ENCODE measurements at regions not wholly inside any gene's neighbourhood (a gene's known extent, or its start where the extent isn't known, plus 50 kb on each side); places are given as distances from the start of the nearest gene placed in this dataset.

DNA sequence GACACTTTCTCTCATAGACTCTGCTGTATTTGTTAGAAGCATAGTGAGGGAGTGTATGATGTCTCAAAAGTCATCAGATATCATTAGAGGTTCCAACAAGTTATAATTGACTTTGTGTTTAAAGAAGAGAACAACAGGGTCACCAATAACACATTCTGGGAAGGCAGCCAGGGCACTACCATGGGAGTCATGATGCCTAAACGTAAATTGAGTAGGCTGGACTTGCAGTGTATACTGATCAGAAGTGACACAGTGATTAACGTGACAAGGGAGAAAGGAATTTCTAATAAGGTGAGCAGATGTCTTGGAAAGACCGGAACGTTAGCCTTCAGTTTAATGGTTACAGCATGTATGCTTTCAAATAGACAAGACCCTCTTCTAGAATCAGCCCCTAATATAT lies 973.2 kb downstream of the NCAM2 start:
- Histone ChIP-seq H3K27me3 (ENCODE audit: low read length) (no peaks in the 10 kb centered on the region), H3K9me3 (ENCODE audit: insufficient read depth, low read length) (peaks cover 7% of the 10 kb centered on the region; the same call in 1 of the 2 replicates), H2AFZ (ENCODE audit: low read depth, low read length, severe bottlenecking) (no peak overlapping the region), H3K9ac (ENCODE audit: low read length) (no peak overlapping the region), H3K36me3 (ENCODE audit: low read length) (no peaks in the 10 kb centered on the region), H3K79me2 (ENCODE audit: insufficient read depth, low read length) (no peaks in the 10 kb centered on the region), H3K9me2 (replicated peaks; ENCODE audit: insufficient read depth, low read length) (no peaks in the 10 kb centered on the region), H4K20me1 (ENCODE audit: low read depth, low read length) (no peaks in the 10 kb centered on the region), H3K4me2 (ENCODE audit: low read depth, low read length, poor library complexity, severe bottlenecking) (no peak overlapping the region), H3K27ac (ENCODE audit: low read depth, low read length) (no peak overlapping the region), H3K4me3 (ENCODE audit: insufficient read depth, low read length, poor library complexity, severe bottlenecking) (no peak overlapping the region), H3F3A (ENCODE audit: insufficient read depth) (no peaks in the 10 kb centered on the region)
- TF ChIP-seq, protein P1, sequence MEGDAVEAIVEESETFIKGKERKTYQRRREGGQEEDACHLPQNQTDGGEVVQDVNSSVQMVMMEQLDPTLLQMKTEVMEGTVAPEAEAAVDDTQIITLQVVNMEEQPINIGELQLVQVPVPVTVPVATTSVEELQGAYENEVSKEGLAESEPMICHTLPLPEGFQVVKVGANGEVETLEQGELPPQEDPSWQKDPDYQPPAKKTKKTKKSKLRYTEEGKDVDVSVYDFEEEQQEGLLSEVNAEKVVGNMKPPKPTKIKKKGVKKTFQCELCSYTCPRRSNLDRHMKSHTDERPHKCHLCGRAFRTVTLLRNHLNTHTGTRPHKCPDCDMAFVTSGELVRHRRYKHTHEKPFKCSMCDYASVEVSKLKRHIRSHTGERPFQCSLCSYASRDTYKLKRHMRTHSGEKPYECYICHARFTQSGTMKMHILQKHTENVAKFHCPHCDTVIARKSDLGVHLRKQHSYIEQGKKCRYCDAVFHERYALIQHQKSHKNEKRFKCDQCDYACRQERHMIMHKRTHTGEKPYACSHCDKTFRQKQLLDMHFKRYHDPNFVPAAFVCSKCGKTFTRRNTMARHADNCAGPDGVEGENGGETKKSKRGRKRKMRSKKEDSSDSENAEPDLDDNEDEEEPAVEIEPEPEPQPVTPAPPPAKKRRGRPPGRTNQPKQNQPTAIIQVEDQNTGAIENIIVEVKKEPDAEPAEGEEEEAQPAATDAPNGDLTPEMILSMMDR (IDR thresholded peaks at IDR 0.05; ENCODE audit: insufficient read depth, low read length, poor library complexity, severe bottlenecking) = no peak

DNA sequence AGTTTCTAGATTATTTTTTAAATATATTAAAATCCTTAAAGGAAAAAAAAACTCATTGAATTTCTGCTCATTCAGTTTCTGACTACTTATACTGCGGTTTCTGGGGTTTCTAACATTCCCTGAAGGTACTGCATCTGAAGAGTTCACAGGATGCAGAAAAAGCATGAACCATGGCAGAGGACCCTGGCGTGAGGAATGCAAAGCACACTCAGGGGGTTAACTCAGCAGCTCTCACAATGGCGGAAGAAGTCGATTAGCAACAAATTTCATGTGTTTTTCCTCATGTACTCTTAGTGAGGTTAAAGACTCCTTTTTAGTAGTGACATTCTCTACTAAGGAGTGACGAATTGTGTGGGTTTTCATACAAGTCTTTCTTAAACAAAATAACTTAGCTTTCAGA lies 975.6 kb downstream of the NCAM2 start:
- no peak overlapping the region for H2AFZ ChIP-seq (ENCODE audit: low read depth, low read length, severe bottlenecking)
- TF ChIP-seq EZH2phosphoT487 (conservative IDR thresholded peaks at IDR 0.05; ENCODE audit: low read length) = no peak
- TF ChIP-seq, protein P1 (IDR thresholded peaks at IDR 0.05; ENCODE audit: insufficient read depth, low read length, poor library complexity, severe bottlenecking) = no peak
- no peaks in the 10 kb centered on the region for H3K27me3 ChIP-seq (ENCODE audit: low read length)

DNA sequence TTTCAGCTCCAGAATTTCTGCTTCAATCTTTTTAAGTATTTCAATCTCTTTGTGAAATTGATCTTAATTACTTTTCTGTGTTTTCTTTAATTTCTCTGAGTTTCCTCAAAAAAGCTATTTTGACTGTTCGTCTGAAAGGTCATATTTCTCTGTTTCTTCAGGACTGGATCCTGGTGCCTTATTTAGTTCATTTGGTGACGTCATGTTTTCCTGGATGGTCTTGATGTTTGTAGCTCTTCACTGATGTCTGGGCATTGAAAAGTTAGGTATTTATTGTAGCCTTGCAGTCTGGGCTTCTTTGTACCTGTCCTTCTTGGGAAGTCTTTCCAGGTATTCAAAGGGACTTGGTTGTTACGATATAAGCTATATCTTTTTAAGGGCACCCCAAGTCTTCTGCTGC lies 998.7 kb downstream of the NCAM2 start:
- Histone ChIP-seq H3K9me3 (ENCODE audit: insufficient read depth, low read length) (peaks cover 3% of the 10 kb centered on the region; the same call in 1 of the 2 replicates), H3K79me2 (ENCODE audit: insufficient read depth, low read length) (no peaks in the 10 kb centered on the region), H3K36me3 (ENCODE audit: low read length) (no peaks in the 10 kb centered on the region), H3K4me2 (ENCODE audit: low read depth, low read length, poor library complexity, severe bottlenecking) (no peak overlapping the region), H3K9me2 (replicated peaks; ENCODE audit: insufficient read depth, low read length) (no peaks in the 10 kb centered on the region), H3K27me3 (ENCODE audit: low read length) (no peaks in the 10 kb centered on the region), H3K4me3 (ENCODE audit: insufficient read depth, low read length, poor library complexity, severe bottlenecking) (no peak overlapping the region), H3K9ac (ENCODE audit: low read length) (no peak overlapping the region), H4K20me1 (ENCODE audit: low read depth, low read length) (no peaks in the 10 kb centered on the region), H3F3A (ENCODE audit: insufficient read depth) (no peaks in the 10 kb centered on the region), H2AFZ (ENCODE audit: low read depth, low read length, severe bottlenecking) (peak overlapping the region; percentile 25), H3K27ac (ENCODE audit: low read depth, low read length) (no peak overlapping the region)
- TF ChIP-seq, protein P1 (IDR thresholded peaks at IDR 0.05; ENCODE audit: insufficient read depth, low read length, poor library complexity, severe bottlenecking) = no peak
- TF ChIP-seq EZH2phosphoT487 (conservative IDR thresholded peaks at IDR 0.05; ENCODE audit: low read length) = no peak

More for the DNA sequence above, 975.6 kb downstream of the NCAM2 start:
- H3K9ac ChIP-seq (ENCODE audit: low read length) = no peak overlapping the region
- no peaks in the 10 kb centered on the region for H3K9me3 ChIP-seq (ENCODE audit: insufficient read depth, low read length)
- H3K27ac ChIP-seq (ENCODE audit: low read depth, low read length) = no peak overlapping the region
- H3K36me3 ChIP-seq (ENCODE audit: low read length) = no peaks in the 10 kb centered on the region
- H3F3A ChIP-seq (ENCODE audit: insufficient read depth) = no peaks in the 10 kb centered on the region
- no peaks in the 10 kb centered on the region for H4K20me1 ChIP-seq (ENCODE audit: low read depth, low read length)
- no peak overlapping the region for H3K4me2 ChIP-seq (ENCODE audit: low read depth, low read length, poor library complexity, severe bottlenecking)
- no peak overlapping the region for H3K4me3 ChIP-seq (ENCODE audit: insufficient read depth, low read length, poor library complexity, severe bottlenecking)
- no peaks in the 10 kb centered on the region for H3K9me2 ChIP-seq (replicated peaks; ENCODE audit: insufficient read depth, low read length)
- H3K79me2 ChIP-seq (ENCODE audit: insufficient read depth, low read length) = no peaks in the 10 kb centered on the region
